ENCODE measurements at regions not wholly inside any gene's neighbourhood (a gene's known extent, or its start where the extent isn't known, plus 50 kb on each side); places are given as distances from the start of the nearest gene placed in this dataset.

DNA sequence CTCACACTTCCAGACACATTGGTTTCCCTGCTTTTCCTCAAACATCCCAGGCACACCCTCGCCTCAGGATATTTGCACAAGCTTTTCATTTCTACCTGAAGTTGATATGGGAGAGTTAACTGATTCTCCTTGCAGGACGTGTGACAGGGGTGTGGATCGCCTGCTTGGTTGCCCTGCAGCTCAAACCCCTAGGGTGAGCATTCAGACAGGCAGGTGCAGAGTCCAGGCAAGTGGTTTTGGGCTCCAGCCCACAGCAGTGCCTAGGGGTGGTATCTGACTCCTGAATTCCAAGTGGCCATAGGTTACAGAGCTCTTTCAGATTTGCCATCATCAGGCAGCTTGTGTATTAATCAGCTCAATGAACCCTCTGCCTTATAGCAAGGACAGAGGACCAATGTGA is 1104.2 kb upstream of the IGFBP7 start:
- intact Hi-C loops (cut with DNase I), result no loop called here
- TF ChIP-seq, protein P1, sequence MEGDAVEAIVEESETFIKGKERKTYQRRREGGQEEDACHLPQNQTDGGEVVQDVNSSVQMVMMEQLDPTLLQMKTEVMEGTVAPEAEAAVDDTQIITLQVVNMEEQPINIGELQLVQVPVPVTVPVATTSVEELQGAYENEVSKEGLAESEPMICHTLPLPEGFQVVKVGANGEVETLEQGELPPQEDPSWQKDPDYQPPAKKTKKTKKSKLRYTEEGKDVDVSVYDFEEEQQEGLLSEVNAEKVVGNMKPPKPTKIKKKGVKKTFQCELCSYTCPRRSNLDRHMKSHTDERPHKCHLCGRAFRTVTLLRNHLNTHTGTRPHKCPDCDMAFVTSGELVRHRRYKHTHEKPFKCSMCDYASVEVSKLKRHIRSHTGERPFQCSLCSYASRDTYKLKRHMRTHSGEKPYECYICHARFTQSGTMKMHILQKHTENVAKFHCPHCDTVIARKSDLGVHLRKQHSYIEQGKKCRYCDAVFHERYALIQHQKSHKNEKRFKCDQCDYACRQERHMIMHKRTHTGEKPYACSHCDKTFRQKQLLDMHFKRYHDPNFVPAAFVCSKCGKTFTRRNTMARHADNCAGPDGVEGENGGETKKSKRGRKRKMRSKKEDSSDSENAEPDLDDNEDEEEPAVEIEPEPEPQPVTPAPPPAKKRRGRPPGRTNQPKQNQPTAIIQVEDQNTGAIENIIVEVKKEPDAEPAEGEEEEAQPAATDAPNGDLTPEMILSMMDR (IDR thresholded peaks at IDR 0.05), result no peak
- DNase-seq (ENCODE audit: extremely low spot score in 2 of 2), result no peak
- Histone ChIP-seq H3K36me3 (no peaks in the 10 kb centered on the region), H3K27ac (no peak overlapping the region), H3K4me1 (no peaks in the 10 kb centered on the region), H3K4me3 (no peak overlapping the region), H3K9me3 (no peaks in the 10 kb centered on the region), H3K27me3 (no peaks in the 10 kb centered on the region)

DNA sequence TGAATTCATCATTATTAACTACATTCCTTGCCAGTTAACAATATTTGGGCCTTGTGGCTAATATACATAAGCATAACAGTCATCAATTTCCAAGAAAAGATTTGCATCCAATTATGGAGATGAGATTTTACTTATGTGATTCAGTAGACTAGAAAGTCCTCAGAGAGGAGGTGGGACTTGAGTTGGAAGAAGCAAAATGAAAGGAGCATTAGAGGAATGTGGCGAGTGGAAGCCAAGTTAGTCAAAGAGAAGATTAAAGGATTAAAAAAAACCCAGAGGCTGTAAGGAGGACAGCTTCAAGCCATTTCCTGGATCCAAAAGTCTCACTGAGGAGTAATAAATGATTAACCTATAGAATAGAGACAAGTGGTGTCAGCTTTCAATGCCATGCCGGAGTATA is 1099.4 kb upstream of the IGFBP7 start:
- Histone ChIP-seq H3K4me1 (no peaks in the 10 kb centered on the region), H3K9me3 (no peaks in the 10 kb centered on the region), H3K4me3 (no peak overlapping the region), H3K36me3 (no peaks in the 10 kb centered on the region), H3K27me3 (no peaks in the 10 kb centered on the region), H3K27ac (no peak overlapping the region)
- DNase-seq (ENCODE audit: extremely low spot score in 2 of 2), result no peak
- TF ChIP-seq POLR2A (IDR thresholded peaks at IDR 0.05), result no peak
- TF ChIP-seq, protein P1 (IDR thresholded peaks at IDR 0.05), result no peak
- no peak for TF ChIP-seq POLR2AphosphoS5 (IDR thresholded peaks at IDR 0.05; ENCODE audit: insufficient read depth in 1 of 2, low read depth in 1 of 2)
- intact Hi-C loops (cut with DNase I), result no loop called here

DNA sequence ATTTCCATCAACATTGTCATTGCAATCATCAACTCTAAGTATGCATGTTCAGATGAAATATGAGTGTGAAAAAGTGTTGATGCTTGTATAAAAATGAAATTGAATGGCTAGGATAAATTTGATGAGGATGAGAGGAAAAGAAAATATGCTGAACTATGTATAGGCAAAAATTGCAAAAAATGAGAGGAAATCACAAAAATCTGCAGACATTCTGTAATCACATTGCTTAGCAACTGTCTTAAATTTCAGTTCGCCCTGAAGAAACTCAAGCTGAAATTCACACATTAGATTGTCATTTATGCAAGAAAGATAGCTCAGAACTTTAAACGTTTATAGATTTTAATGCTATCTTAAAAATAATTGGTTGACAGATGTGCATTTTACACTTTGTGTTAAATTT is 1098.8 kb upstream of the IGFBP7 start:
- Histone ChIP-seq H3K36me3 (no peaks in the 10 kb centered on the region), H3K27me3 (no peaks in the 10 kb centered on the region), H3K4me3 (no peak overlapping the region), H3K27ac (no peak overlapping the region), H3K4me1 (no peaks in the 10 kb centered on the region), H3K9me3 (no peaks in the 10 kb centered on the region)
- TF ChIP-seq, protein P1 (IDR thresholded peaks at IDR 0.05), result no peak
- TF ChIP-seq POLR2A (IDR thresholded peaks at IDR 0.05) (no peak), POLR2AphosphoS5 (IDR thresholded peaks at IDR 0.05; ENCODE audit: insufficient read depth in 1 of 2, low read depth in 1 of 2) (no peak)
- intact Hi-C loops (cut with DNase I), result no loop called here
- no peak for DNase-seq (ENCODE audit: extremely low spot score in 2 of 2)

DNA sequence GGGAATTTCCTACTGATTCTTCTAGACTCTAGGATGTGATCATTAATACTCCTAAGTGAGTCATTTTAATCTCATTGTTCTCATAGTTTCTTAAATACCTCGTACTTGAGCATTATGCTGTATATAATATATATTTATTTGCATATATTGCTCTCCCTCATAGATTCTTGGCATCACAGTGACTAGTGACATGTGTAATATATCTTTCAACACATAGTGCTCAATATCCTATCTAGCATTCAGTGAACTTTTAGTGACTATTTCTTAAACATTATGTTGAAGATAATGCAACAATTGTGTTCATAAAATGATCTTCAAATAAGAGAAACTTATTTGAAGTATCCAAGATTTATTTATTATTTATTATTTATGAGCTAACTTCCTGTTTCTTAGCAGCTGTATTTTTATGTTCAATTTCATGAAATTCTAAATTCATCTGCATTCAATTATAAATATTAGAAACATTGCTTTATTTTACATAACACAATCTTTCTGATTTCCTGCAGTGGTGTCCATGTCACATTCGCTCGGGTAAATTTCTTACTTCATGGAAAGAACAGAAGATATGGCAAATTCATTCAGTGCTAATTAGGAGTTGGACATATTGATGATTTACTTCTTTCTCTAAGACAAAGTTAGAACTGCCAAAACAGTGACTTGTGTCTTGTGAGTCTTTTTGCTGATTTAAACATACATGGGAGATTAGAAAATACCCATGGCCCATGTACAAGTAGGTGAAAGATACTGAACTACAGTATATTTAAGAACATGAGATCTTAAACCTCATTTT is 1095.5 kb upstream of the IGFBP7 start:
- TF ChIP-seq POLR2AphosphoS5 (IDR thresholded peaks at IDR 0.05; ENCODE audit: insufficient read depth in 1 of 2, low read depth in 1 of 2) (no peak), POLR2A (IDR thresholded peaks at IDR 0.05) (no peak)
- Histone ChIP-seq H3K4me1 (no peaks in the 10 kb centered on the region), H3K27ac (no peak overlapping the region), H3K27me3 (no peaks in the 10 kb centered on the region), H3K4me3 (no peak overlapping the region), H3K36me3 (no peaks in the 10 kb centered on the region), H3K9me3 (no peaks in the 10 kb centered on the region)
- DNase-seq (ENCODE audit: extremely low spot score in 2 of 2), result no peak
- intact Hi-C loops (cut with DNase I), result no loop called here

DNA sequence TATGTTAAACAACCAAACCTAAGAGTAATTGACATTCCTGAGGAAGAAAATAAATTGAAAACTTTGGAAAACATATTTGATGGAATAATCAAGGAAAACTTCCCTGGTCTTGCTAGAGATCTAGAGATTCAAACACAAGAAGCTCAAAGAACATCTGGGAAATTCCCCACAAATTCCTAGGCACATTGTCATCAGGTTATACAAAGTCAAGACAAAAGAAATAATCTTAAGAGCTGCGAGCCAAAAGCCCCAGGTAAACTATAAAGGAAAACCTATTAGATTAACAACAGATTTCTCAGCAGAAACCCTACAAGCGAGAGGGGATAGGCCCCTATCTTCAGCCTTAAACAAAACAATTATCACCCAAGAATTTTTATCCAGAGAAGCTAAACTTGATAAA is 1082.0 kb upstream of the IGFBP7 start:
- Histone ChIP-seq H3K4me1 (no peaks in the 10 kb centered on the region), H3K36me3 (no peaks in the 10 kb centered on the region), H3K27me3 (no peaks in the 10 kb centered on the region), H3K27ac (no peak overlapping the region), H3K4me3 (no peak overlapping the region), H3K9me3 (no peaks in the 10 kb centered on the region)
- TF ChIP-seq, protein P1 (IDR thresholded peaks at IDR 0.05), result no peak
- TF ChIP-seq POLR2AphosphoS5 (IDR thresholded peaks at IDR 0.05; ENCODE audit: insufficient read depth in 1 of 2, low read depth in 1 of 2), result no peak
- TF ChIP-seq POLR2A (IDR thresholded peaks at IDR 0.05), result no peak
- no peak for DNase-seq (ENCODE audit: extremely low spot score in 2 of 2)
- intact Hi-C loops (cut with DNase I), result no loop called here
